Spleen (tissue), 7 donors: ENCODE measurements at regions not wholly inside any gene's neighbourhood (a gene's known extent, or its start where the extent isn't known, plus 50 kb on each side); places are given as distances from the start of the nearest gene placed in this dataset.

Experiments used
- POLR2A ChIP-seq, 3 donors: fragments of 450-650 bp; IDR thresholded peaks; one replicate each; pipeline ENCODE4 v1.5.1; 2017; ENCODE audit warnings: antibody characterized with exemption in 3 of 3, mild to moderate bottlenecking in 1 of 3
- TF ChIP-seq, protein P1 (sequence below), 11 experiments: fragments of 200-600 bp in 7 of 11; fragments of 450-650 bp in 4 of 11; sonication (generic) in 4 of 11; IDR thresholded peaks in 8 of 11; conservative IDR thresholded peaks in 3 of 11; 1 replicate in 7 of 11; 2 replicates in 4 of 11; pipeline versions ENCODE4 v1.4.0 to v1.8.0; 2016 to 2021; ENCODE audit warnings: antibody characterized with exemption in 11 of 11, inconsistent platforms in 4 of 11, mild to moderate bottlenecking in 1 of 11
- donor health status: DM: no; HTN: no; CAD: no; lungs with moderate emphysema.
- donor health status: DM: no; HTN: no; CAD: no.
- donor health status: DM: no; HTN: no; CAD: no.

DNA sequence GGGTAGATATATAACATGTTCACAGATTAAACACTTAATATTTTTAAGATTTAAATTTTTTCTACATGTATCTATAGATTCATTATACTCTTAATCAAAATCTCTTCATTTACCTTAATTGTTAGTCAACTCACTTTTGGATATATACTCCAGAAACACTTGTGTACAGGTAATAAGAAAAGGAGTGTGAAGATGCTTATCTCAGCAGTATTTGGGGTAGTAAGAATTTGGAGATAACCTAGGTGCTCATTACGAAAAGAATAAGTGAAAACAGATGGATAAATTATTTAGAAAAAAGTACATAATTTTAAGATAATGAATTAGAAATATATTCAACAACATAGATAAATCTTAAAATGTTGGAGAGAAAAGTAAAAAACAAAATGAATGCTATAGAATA lies 226.5 kb upstream of the PLSCR5 start:
- TF ChIP-seq POLR2A (IDR thresholded peaks at IDR 0.05) = no peak
- TF ChIP-seq, protein P1, sequence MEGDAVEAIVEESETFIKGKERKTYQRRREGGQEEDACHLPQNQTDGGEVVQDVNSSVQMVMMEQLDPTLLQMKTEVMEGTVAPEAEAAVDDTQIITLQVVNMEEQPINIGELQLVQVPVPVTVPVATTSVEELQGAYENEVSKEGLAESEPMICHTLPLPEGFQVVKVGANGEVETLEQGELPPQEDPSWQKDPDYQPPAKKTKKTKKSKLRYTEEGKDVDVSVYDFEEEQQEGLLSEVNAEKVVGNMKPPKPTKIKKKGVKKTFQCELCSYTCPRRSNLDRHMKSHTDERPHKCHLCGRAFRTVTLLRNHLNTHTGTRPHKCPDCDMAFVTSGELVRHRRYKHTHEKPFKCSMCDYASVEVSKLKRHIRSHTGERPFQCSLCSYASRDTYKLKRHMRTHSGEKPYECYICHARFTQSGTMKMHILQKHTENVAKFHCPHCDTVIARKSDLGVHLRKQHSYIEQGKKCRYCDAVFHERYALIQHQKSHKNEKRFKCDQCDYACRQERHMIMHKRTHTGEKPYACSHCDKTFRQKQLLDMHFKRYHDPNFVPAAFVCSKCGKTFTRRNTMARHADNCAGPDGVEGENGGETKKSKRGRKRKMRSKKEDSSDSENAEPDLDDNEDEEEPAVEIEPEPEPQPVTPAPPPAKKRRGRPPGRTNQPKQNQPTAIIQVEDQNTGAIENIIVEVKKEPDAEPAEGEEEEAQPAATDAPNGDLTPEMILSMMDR (IDR thresholded peaks at IDR 0.05 in 8 of 11, conservative IDR thresholded peaks at IDR 0.05 in 3 of 11) = no peak
